ENCODE measurements at regions not wholly inside any gene's neighbourhood (a gene's known extent, or its start where the extent isn't known, plus 50 kb on each side); places are given as distances from the start of the nearest gene placed in this dataset.

DNA sequence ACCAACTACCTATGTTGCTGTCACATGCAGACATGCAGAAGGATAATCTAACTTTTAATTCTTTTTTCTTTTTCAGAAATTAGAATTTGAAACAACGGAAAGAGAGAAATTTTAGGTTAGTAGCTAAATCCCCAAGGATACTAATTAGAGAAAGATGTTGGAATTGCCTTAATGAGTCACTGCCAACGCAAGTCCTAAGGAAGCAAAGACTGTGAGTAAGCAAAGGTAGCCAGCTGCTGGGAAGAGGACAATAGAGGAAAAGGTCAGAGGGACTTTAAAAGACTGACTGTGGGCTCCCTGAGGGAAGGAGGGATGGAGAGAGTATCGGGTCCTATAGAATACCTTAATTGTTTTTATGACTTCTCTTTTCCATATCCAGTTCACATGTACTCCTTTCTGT, 461.9 kb upstream of the PAPPA start:
- no peak for TF ChIP-seq CTCF (IDR thresholded peaks at IDR 0.05)
- no peak for TF ChIP-seq ZFX (IDR thresholded peaks at IDR 0.05; ENCODE audit: borderline replicate concordance)

All from 22Rv1 (cell line).